IMR-90 (cell line): ENCODE measurements at regions not wholly inside any gene's neighbourhood (a gene's known extent, or its start where the extent isn't known, plus 50 kb on each side); places are given as distances from the start of the nearest gene placed in this dataset.

Experiments used
- CHD1 ChIP-seq: IDR thresholded peaks from 2 replicates; pipeline ENCODE4 v1.6.1; 2012; ENCODE audit warnings: low read depth, low read length, improper control_type of control experiment
- MAFK ChIP-seq: IDR thresholded peaks from 2 replicates; pipeline ENCODE4 v1.6.1; 2012; ENCODE audit warnings: low read depth, low read length, improper control_type of control experiment
- MAZ ChIP-seq: IDR thresholded peaks from 2 replicates; pipeline ENCODE4 v1.6.1; 2012; ENCODE audit warnings: low read depth, mild to moderate bottlenecking, low read length, improper control_type of control experiment, moderate library complexity, borderline replicate concordance
- MXI1 ChIP-seq: IDR thresholded peaks from 2 replicates; pipeline ENCODE4 v1.6.1; 2012; ENCODE audit warnings: low read depth, mild to moderate bottlenecking, low read length, moderate library complexity, borderline replicate concordance
- POLR2A ChIP-seq: IDR thresholded peaks from 2 replicates; pipeline ENCODE4 v1.6.1; 2012; ENCODE audit warnings: mild to moderate bottlenecking, low read depth, low read length
- RAD21 ChIP-seq: IDR thresholded peaks from 2 replicates; pipeline ENCODE4 v1.6.1; 2012; ENCODE audit warnings: low read length, improper control_type of control experiment
- RCOR1 ChIP-seq: IDR thresholded peaks from 2 replicates; pipeline ENCODE4 v1.6.1; 2012; ENCODE audit warnings: mild to moderate bottlenecking, low read length, improper control_type of control experiment; ENCODE audit not compliant: insufficient replicate concordance
- RFX5 ChIP-seq: IDR thresholded peaks from 2 replicates; pipeline ENCODE4 v1.8.0; 2012; ENCODE audit warnings: low read depth, mild to moderate bottlenecking, low read length, moderate library complexity
- SMC3 ChIP-seq: fragments of 150-350 bp; IDR thresholded peaks from 2 replicates; pipeline ENCODE4 v1.6.1; 2016; ENCODE audit warnings: low read depth, mild to moderate bottlenecking, antibody characterized with exemption, low read length, moderate library complexity
- USF2 ChIP-seq: fragments of 150-350 bp; IDR thresholded peaks from 2 replicates; pipeline ENCODE4 v1.6.1; 2017; ENCODE audit warnings: mild to moderate bottlenecking, antibody characterized with exemption, low read length, low read depth
- TF ChIP-seq, protein P1 (sequence below): conservative IDR thresholded peaks from 2 replicates; pipeline ENCODE4 v1.5.1; 2012; ENCODE audit warnings: mild to moderate bottlenecking, low read depth, low read length, improper control_type of control experiment

- TF ChIP-seq, protein P1, sequence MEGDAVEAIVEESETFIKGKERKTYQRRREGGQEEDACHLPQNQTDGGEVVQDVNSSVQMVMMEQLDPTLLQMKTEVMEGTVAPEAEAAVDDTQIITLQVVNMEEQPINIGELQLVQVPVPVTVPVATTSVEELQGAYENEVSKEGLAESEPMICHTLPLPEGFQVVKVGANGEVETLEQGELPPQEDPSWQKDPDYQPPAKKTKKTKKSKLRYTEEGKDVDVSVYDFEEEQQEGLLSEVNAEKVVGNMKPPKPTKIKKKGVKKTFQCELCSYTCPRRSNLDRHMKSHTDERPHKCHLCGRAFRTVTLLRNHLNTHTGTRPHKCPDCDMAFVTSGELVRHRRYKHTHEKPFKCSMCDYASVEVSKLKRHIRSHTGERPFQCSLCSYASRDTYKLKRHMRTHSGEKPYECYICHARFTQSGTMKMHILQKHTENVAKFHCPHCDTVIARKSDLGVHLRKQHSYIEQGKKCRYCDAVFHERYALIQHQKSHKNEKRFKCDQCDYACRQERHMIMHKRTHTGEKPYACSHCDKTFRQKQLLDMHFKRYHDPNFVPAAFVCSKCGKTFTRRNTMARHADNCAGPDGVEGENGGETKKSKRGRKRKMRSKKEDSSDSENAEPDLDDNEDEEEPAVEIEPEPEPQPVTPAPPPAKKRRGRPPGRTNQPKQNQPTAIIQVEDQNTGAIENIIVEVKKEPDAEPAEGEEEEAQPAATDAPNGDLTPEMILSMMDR, result no peak
- no peak for TF ChIP-seq POLR2A
- TF ChIP-seq MXI1, result no peak
- TF ChIP-seq MAZ, result no peak
- no peak for TF ChIP-seq SMC3
- TF ChIP-seq MAFK, result no peak
- no peak for TF ChIP-seq USF2
- no peak for TF ChIP-seq CHD1
- TF ChIP-seq RAD21, result no peak
- no peak for TF ChIP-seq RCOR1
- no peak for TF ChIP-seq RFX5
Measured at GRCh38 chr15:77722759-77723460, 90.2 kb upstream of the LINGO1 start.
